Epithelial cell of esophagus (primary cell): ENCODE measurements at regions not wholly inside any gene's neighbourhood (a gene's known extent, or its start where the extent isn't known, plus 50 kb on each side); places are given as distances from the start of the nearest gene placed in this dataset.

Experiments used
- DNase-seq: peaks from one replicate; pipeline ENCODE4 v3.0.0; 2010; ENCODE audit warnings: low read depth
- H3K4me3 ChIP-seq: 2 replicates; pipeline ENCODE4 v1.5.1; 2011; ENCODE audit warnings: mild to moderate bottlenecking, low read length, control low read depth
- TF ChIP-seq, protein P1 (sequence below): IDR thresholded peaks from 2 replicates; pipeline ENCODE4 v1.5.1; 2011; ENCODE audit warnings: low read depth, mild to moderate bottlenecking, low read length, control low read depth, inconsistent platforms; ENCODE audit not compliant: insufficient read depth; ENCODE audit errors: missing control alignments

- DNase-seq, result no peak
- TF ChIP-seq, protein P1, sequence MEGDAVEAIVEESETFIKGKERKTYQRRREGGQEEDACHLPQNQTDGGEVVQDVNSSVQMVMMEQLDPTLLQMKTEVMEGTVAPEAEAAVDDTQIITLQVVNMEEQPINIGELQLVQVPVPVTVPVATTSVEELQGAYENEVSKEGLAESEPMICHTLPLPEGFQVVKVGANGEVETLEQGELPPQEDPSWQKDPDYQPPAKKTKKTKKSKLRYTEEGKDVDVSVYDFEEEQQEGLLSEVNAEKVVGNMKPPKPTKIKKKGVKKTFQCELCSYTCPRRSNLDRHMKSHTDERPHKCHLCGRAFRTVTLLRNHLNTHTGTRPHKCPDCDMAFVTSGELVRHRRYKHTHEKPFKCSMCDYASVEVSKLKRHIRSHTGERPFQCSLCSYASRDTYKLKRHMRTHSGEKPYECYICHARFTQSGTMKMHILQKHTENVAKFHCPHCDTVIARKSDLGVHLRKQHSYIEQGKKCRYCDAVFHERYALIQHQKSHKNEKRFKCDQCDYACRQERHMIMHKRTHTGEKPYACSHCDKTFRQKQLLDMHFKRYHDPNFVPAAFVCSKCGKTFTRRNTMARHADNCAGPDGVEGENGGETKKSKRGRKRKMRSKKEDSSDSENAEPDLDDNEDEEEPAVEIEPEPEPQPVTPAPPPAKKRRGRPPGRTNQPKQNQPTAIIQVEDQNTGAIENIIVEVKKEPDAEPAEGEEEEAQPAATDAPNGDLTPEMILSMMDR, result no peak
- no peak overlapping the region for H3K4me3 ChIP-seq
Measured at GRCh38 chr12:17326649-17327048, 720.7 kb upstream of the LMO3 start.

DNA sequence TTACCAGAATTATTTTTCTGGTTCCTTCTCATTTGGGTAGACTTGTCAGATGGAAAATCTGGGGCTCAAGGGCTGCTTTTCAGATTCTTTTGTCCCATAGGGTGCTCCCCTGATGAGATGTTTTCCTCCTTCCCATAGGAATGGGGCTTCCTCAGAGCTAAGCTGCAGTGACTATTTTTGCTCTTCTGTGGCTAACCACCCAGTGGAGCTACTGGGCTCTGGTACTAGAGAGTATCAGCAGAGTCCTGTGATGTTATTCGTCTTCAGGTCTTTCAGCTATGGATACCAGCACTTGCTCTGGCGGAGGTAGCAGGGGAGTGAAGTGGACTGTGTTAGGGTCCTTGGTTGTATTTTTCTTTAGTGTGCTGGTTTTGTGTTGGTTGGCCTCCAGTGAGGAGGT, 716.1 kb upstream of the LMO3 start:
- H3K4me3 ChIP-seq, result no peak overlapping the region
- DNase-seq, result no peak
- TF ChIP-seq, protein P1, result no peak

DNA sequence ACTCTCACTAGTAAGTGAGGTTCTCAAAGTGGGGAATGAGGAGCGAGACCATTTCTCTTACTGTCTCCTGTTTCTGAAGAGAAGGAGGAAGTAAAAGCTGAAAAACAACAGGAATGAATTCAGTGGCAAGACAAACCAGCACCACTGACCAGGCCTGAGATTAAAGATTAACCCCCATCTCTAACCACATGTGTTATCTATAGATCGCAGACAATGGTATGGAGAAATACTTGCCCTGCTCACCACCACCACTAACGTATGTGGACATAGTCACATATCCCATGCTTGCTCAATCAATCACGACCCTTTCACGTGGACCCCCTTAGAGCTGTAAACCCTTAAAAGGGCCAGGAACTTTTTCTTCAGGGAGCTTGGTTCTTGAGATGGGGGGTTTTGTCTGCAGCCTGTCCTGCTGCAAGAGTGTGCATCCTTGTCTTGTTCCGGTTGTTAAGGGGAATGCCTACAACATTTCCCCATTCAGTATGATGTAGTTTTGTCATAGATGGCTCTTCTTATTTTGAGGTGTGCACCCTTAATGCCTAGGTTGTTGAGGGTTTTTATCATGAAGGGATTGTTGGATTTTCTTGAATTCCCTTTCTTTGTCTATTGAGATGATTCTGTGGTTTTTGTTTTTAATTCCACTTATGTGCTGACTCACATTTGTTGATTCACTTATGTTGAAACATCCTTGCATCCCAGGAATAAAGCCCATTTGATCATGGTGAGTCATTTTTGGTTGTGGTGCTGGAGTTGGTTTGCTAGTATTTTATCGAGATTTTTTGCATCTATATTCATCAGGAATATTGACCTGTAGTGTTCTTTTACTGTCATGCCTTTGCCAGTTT, 698.8 kb upstream of the LMO3 start:
- no peak overlapping the region for H3K4me3 ChIP-seq
- TF ChIP-seq, protein P1, result no peak
- peak; percentile 86 for DNase-seq

GRCh38 chr12:17302001-17302400, 696.0 kb upstream of the LMO3 start:
- no peak overlapping the region for H3K4me3 ChIP-seq
- TF ChIP-seq, protein P1, result no peak
- no peak for DNase-seq

DNA sequence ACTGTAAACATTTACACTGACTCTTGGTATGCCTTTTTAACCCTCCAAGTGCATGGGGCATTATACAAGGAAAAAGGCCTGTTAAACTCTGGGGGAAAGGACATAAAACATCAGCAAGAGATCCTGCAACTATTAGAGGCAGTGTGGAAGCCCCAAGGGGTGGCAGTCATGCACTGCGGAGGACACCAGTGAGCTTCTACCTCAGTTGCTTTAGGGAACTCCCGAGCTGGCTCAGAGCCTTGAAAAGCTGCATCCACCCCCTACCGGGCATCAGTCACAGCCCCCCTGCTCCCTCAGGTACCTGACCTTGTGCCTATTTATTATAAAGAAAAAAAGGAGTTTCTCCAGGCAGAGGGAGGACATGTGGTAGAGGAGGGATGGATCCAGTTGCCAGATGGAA, 695.6 kb upstream of the LMO3 start:
- H3K4me3 ChIP-seq, result no peak overlapping the region
- DNase-seq, result no peak
- TF ChIP-seq, protein P1, result no peak

DNA sequence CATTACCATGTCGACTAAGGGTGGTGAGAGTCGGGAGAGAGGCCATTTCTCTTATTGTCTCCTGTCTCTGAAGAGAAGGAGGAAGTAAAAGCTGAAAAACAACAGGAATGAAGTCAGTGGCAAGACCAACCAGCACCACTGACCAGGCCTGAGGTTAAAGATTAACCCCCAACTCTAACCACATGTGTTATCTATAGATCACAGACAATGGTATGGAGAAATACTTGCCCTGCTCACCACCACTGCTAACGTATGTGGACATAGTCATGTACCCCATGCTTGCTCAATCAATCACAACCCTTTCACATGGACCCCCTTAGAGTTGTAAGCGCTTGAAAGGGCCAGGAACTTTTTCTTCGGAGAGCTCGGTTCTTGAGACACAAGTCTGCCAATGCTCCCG, 690.9 kb upstream of the LMO3 start:
- no peak overlapping the region for H3K4me3 ChIP-seq
- TF ChIP-seq, protein P1, result no peak
- no peak for DNase-seq

GRCh38 chr12:17286874-17287273, 680.9 kb upstream of the LMO3 start:
- no peak for DNase-seq
- H3K4me3 ChIP-seq, result no peak overlapping the region
- TF ChIP-seq, protein P1, result no peak
